ENCODE measurements at regions not wholly inside any gene's neighbourhood (a gene's known extent, or its start where the extent isn't known, plus 50 kb on each side); places are given as distances from the start of the nearest gene placed in this dataset.

DNA sequence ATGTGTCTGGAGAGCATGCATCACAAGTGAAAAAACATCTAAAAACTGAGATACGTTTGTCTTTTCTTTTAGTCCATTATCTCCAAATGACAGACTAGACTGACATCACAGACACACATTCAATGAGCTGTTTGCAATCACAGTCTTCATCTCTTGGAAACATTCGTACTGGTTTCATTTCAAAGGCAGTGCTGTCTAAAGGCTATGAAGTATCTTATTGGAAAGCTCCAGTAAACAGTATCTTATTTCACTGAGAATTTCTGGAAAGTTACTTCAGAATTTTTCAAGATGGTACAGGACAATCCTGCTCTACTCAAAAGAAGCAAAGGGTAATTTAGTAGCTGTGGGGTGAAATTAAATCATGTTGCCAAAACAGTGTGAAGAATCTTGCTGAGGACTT is 53.5 kb upstream of the TNFRSF19 start:
- TF ChIP-seq, protein P1, sequence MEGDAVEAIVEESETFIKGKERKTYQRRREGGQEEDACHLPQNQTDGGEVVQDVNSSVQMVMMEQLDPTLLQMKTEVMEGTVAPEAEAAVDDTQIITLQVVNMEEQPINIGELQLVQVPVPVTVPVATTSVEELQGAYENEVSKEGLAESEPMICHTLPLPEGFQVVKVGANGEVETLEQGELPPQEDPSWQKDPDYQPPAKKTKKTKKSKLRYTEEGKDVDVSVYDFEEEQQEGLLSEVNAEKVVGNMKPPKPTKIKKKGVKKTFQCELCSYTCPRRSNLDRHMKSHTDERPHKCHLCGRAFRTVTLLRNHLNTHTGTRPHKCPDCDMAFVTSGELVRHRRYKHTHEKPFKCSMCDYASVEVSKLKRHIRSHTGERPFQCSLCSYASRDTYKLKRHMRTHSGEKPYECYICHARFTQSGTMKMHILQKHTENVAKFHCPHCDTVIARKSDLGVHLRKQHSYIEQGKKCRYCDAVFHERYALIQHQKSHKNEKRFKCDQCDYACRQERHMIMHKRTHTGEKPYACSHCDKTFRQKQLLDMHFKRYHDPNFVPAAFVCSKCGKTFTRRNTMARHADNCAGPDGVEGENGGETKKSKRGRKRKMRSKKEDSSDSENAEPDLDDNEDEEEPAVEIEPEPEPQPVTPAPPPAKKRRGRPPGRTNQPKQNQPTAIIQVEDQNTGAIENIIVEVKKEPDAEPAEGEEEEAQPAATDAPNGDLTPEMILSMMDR (IDR thresholded peaks at IDR 0.05), result no peak
- TF ChIP-seq POLR2A (IDR thresholded peaks at IDR 0.05), result no peak
